Spinal cord (tissue), 9 donors: ENCODE measurements at regions not wholly inside any gene's neighbourhood (a gene's known extent, or its start where the extent isn't known, plus 50 kb on each side); places are given as distances from the start of the nearest gene placed in this dataset.

Experiments used
- DNase-seq, 6 donors: peaks; one replicate each; pipeline versions ENCODE4 v3.0.0 to v3.0.0-alpha.2; 2013 to 2015; ENCODE audit warnings: low spot score in 6 of 6, low read depth in 4 of 6
- H3K27ac ChIP-seq: one replicate; pipeline ENCODE4 v1.5.1; 2013; ENCODE audit warnings: low read depth, low read length, control low read depth
- H3K27me3 ChIP-seq: one replicate; pipeline ENCODE4 v1.6.1; 2013; ENCODE audit warnings: low read length; ENCODE audit not compliant: control insufficient read depth, insufficient read depth
- H3K36me3 ChIP-seq: one replicate; pipeline ENCODE4 v1.6.1; 2013; ENCODE audit warnings: low read length; ENCODE audit not compliant: control insufficient read depth, insufficient read depth
- H3K4me1 ChIP-seq: one replicate; pipeline ENCODE4 v1.6.1; 2013; ENCODE audit warnings: low read length; ENCODE audit not compliant: control insufficient read depth, insufficient read depth
- H3K4me3 ChIP-seq: one replicate; pipeline ENCODE4 v1.5.1; 2013; ENCODE audit warnings: low read depth, low read length, control low read depth
- H3K9me3 ChIP-seq: one replicate; pipeline ENCODE4 v1.6.1; 2013; ENCODE audit warnings: low read length; ENCODE audit not compliant: control insufficient read depth, insufficient read depth
- WGBS: methylation state at CpG from one replicate; pipeline ENCODE4 v1.1.5; 2013; ENCODE audit warnings: missing lambda C conversion rate; ENCODE audit not compliant: insufficient coverage; 5-methylcytosine and 5-hydroxymethylcytosine counted together
- donor health status: healthy.

DNA sequence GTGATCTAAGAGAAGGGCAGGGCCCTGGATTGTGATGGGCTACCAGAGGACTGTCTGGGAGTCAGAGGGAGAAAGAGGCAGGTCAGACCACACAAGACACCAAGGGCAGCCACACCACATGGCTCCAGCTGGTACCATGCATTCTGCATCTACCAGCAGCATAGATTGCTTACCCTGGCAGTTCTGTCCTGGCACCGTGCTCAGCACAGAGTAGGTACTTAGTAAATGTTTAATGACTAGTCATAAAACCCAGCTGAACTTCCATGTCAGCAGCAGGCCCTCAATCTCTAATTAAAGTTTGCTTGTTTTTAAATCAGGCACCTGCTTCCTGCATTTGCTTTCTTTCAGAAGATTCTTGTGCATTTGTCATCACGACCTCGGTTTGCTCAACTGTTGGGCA is 77.3 kb upstream of the ATP2B2 start:
- Histone ChIP-seq H3K9me3 (no peaks in the 10 kb centered on the region), H3K27me3 (no peaks in the 10 kb centered on the region), H3K4me1 (peaks cover 22% of the 10 kb centered on the region), H3K36me3 (no peaks in the 10 kb centered on the region), H3K27ac (no peak overlapping the region), H3K4me3 (no peak overlapping the region)
- WGBS: no CpG with 5 or more reads among the region's 3 CpGs
- DNase-seq: peak in 1 of 6 donors; percentile 78

DNA sequence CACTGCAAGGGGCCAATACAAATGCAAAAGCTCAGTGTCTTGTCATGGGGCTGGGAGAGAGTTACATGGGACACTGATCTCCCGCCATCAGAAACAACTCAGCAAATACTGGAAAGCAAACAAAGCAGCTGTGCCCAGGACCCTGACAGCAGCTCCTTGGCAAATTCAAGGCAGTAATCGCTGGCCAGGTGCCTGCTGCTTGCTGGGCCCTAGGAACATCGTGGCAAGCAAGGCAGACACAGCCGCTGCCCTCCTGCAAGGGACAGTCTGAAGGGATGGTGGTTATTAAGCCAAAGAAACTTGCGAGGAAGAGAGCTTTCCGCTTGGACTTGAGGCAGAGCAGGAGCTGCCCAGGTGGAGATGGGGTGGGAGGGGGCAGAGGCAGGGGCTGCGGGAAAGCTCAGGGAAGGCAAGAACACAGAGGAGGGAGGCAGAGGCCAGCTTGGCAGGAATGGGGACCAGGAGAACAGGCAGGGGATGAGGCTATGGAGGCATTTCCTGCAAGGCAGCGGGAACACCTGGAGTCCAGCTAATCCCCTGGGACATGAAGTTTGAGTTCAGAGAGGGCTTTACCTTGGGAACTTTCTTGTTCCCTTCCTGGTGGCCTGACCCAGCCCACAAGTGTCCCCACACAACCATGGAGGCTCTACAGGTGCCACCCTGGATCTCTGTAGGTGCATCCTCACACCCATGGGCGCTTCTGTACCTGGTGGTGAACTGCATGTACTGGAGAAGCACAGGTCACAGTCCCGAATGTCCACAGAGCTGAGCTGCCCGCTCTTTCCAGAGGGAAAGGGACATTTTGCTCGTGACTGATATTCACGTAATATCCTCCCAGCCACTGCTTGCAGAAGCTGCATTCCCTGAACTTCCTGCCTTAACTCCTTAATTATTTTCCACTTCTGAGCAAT is 78.7 kb upstream of the ATP2B2 start:
- 63% methylated on average over 13 of the region's 13 CpGs for WGBS
- DNase-seq: peak in 2 of 6 donors; percentile 38 to 45

DNA sequence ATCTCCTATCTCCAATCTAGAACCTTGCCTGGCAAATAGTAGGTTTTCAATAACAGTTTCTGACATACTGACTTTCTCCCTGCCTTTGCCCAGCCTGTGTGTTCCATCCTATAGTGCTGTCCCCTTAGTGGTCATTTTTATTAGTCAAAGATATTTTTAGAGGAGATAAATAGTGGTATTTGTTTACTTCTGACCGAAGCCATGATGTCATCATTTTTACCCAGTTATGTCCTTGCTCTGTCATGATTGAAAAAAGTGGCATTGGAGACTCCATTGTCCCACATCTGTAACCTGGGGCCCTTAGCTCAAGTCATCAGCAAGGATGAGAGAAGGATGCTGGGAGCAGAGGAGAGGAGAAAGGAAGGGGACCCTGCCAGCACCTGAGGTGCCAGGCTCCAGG is 80.6 kb upstream of the ATP2B2 start:
- H3K4me1 ChIP-seq: peaks cover 18% of the 10 kb centered on the region
- H3K27ac ChIP-seq: no peak overlapping the region
- no peaks in the 10 kb centered on the region for H3K27me3 ChIP-seq
- H3K9me3 ChIP-seq: no peaks in the 10 kb centered on the region
- no CpG with 5 or more reads among the region's 1 CpG for WGBS
- no peak for DNase-seq
- no peaks in the 10 kb centered on the region for H3K36me3 ChIP-seq
- no peak overlapping the region for H3K4me3 ChIP-seq

More for the DNA sequence above, 78.7 kb upstream of the ATP2B2 start:
- H3K4me3 ChIP-seq: no peak overlapping the region
- H3K4me1 ChIP-seq: peaks cover 22% of the 10 kb centered on the region
- no peaks in the 10 kb centered on the region for H3K9me3 ChIP-seq
- no peaks in the 10 kb centered on the region for H3K36me3 ChIP-seq
- H3K27ac ChIP-seq: no peak overlapping the region
- H3K27me3 ChIP-seq: no peaks in the 10 kb centered on the region

DNA sequence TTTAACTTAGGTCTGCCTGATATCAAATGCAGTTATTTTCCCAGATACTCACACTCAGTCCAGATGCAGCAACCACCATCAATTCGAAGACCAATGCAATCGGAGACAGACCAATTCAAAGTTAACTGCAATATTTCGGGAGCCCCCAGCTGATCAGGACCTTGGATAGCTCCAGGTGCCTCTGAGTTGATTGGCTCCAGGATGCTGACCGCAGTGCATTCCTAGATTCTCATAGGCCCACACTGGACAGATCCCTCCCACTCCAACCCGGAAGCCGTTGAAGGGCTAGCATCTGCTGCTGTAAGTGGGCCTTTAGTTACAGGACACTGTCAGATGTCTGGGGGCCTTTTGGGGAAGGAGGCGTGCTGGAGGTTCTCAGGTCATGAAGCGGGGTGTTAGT is 89.5 kb upstream of the ATP2B2 start:
- no peaks in the 10 kb centered on the region for H3K27me3 ChIP-seq
- H3K27ac ChIP-seq: no peak overlapping the region
- H3K4me1 ChIP-seq: peaks cover 19% of the 10 kb centered on the region
- peak in 3 of 6 donors; percentile 65 to 84 (median 72) for DNase-seq
- H3K9me3 ChIP-seq: no peaks in the 10 kb centered on the region
- WGBS: 21% methylated on average over 5 of the region's 8 CpGs
- H3K4me3 ChIP-seq: no peak overlapping the region
- H3K36me3 ChIP-seq: peaks cover 4% of the 10 kb centered on the region

DNA sequence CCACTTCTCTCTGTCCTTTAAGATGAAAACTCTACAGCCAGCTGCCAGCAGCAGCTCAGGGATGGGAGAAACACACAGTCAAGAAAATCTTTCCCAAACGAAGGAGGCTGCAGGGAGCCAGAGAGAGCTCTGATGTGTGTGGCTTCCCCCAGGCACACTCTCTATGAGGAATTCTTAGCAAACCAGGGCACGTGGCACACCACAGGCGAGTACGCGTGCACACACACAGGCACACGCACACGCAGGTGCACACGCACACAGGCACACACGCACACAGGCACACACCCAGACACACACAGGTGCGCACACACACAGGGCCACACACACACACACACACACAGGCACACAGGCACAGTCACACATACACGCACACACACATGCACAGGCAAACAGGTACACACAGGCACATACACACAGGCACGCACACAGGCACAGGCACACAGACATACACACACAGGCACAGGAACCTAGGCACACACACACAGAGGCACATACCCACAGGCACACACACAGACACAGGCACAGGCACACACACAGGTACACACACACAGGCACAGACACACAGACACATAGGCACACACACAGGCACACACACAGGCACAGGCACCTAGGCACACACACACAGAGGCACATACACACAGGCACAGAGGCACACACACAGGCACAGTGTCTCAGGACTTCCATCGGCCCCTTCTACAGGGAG is 91.5 kb upstream of the ATP2B2 start:
- Histone ChIP-seq H3K27ac (no peak overlapping the region), H3K9me3 (no peaks in the 10 kb centered on the region), H3K4me1 (peaks cover 39% of the 10 kb centered on the region), H3K27me3 (no peaks in the 10 kb centered on the region), H3K36me3 (peaks cover 4% of the 10 kb centered on the region), H3K4me3 (no peak overlapping the region)
- DNase-seq: no peak
- WGBS: 74% methylated on average over 12 of the region's 13 CpGs

DNA sequence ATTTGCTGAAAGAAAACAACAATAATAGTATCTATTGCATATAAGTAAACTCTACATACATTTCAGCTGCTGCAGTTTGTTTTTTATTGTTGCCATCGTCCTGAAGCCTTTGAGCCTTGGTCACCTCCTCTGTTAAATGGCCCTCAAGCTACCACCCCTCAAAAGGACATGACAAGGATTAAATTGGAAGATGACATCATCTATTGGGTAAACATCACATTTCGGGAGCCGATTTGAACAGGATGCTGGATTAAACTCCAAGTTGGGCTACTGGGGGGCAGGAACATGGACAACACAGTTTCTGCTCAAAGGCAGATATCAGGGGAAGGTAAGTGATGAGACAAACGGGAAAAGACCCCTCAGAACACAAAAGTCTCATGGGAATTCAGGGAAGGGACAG is 92.3 kb upstream of the ATP2B2 start:
- H3K36me3 ChIP-seq: peaks cover 4% of the 10 kb centered on the region
- no peak overlapping the region for H3K4me3 ChIP-seq
- 81% methylated on average over 4 of the region's 4 CpGs for WGBS
- no peaks in the 10 kb centered on the region for H3K27me3 ChIP-seq
- H3K9me3 ChIP-seq: no peaks in the 10 kb centered on the region
- no peak for DNase-seq
- peaks cover 46% of the 10 kb centered on the region for H3K4me1 ChIP-seq
- no peak overlapping the region for H3K27ac ChIP-seq

DNA sequence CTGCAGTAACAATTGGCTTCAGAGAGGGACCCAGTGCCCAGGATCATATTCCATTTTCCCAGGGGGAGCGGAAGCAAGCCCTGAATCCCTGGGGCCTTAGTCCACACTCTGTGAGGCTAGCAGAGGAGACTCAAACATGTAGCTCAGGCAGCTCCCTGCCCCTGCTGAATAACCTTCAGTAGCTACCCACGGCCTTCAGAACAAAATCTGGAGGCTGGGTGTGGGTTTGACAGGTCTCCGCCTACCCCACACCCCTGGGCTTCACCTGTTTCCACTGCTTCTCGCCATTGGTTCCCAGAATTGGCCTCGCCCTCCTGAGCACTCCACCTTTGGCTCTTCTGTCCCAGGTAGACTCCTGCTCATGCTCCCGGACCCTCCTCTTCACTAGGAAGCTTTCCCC is 93.6 kb upstream of the ATP2B2 start:
- no peak for DNase-seq
- Histone ChIP-seq H3K27me3 (peaks cover 3% of the 10 kb centered on the region), H3K36me3 (peaks cover 4% of the 10 kb centered on the region), H3K27ac (no peak overlapping the region), H3K4me3 (no peak overlapping the region), H3K9me3 (no peaks in the 10 kb centered on the region), H3K4me1 (peaks cover 53% of the 10 kb centered on the region)
- 94% methylated on average over 6 of the region's 6 CpGs for WGBS

DNA sequence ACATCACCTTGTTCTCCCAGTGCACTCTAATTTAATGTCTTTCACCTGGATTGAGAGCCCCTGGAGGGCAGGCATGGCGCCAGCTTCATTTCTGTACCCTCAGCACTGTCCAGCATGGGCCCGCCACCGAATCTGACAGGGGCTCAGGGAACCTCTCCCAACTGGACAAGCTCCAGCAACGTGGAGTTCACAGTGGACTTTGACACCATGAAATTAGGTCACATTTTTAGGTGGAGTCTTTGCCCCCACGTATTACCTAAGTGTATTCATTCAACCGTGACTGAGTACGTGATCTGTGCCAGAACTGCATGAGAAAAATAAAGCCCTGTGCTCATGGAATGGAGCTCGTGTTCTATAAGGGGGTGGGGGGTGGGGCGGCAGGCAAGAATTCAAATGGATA is 94.1 kb upstream of the ATP2B2 start:
- Histone ChIP-seq H3K4me1 (peaks cover 53% of the 10 kb centered on the region), H3K27me3 (peaks cover 3% of the 10 kb centered on the region), H3K9me3 (no peaks in the 10 kb centered on the region), H3K4me3 (no peak overlapping the region), H3K36me3 (peaks cover 4% of the 10 kb centered on the region), H3K27ac (peak overlapping the region; percentile 55)
- WGBS: 52% methylated on average over 7 of the region's 9 CpGs
- no peak for DNase-seq

DNA sequence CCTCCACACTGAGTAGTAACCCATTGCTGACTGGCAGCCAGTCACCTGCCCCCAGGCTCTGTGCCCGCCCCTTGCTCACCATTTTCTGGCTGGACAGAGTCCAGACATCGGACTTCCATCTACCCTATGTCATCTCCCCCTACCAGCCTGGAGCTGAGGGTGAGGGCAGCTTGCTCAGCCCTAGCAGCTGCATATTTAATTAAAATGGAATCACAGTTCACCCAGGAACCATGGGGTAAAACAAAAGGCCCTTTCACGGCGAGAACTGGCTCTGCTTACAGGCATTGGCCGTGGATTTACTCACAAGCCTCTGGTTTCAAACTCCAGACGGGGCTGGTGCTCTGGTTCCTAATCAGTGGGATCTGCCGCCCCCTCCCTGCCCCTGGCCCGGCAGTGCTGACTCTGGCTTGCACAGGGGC is 94.9 kb upstream of the ATP2B2 start:
- peak in 4 of 6 donors; percentile 57 to 88 (median 76) for DNase-seq
- peak overlapping the region; percentile 55 for H3K27ac ChIP-seq
- peaks cover 53% of the 10 kb centered on the region for H3K4me1 ChIP-seq

More for the DNA sequence above, 94.9 kb upstream of the ATP2B2 start:
- Histone ChIP-seq H3K4me3 (no peak overlapping the region), H3K9me3 (no peaks in the 10 kb centered on the region), H3K27me3 (peaks cover 3% of the 10 kb centered on the region), H3K36me3 (peaks cover 4% of the 10 kb centered on the region)
- 18% methylated on average over 8 of the region's 8 CpGs for WGBS
